ENCODE measurements at regions not wholly inside any gene's neighbourhood (a gene's known extent, or its start where the extent isn't known, plus 50 kb on each side); places are given as distances from the start of the nearest gene placed in this dataset.
"Not testable (repeated sequence)": the region's sequence is repeated elsewhere in the genome, so short reads cannot be mapped to it uniquely, and the experiment has no call there.

DNA sequence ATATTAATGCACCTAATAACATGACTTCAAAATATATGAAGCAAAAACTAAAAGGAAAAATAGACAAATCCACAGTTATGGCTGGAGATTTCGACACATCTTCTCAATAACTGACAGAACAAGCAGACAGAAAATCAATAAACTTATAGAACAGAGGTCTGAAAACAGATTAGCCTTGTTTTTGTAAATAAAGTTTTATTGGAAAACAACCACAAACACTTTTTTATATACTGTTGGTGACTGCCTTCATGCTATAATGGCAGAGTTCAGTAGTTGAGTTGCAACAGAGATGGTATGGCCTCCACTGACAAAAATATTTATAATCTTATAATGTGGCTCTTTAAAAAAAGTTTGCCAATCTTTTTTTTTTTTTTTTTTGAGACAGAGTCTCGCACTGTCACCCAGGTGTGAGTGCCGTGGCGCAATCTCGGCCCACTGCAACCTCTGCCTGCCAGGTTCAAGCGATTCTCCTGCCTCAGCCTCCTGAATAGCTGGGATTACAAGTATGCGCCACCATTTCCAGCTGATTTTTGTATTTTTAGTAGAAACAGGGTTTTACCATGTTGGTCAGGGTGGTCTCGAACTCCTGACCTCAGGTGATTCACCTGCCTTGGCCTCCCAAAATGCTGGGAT, 52.2 kb upstream of the GATA2 start:
- no peaks in the 10 kb centered on the region for H3K36me3 ChIP-seq
- H3K4me3 ChIP-seq, result no peak overlapping the region
- no peak overlapping the region for H3K27ac ChIP-seq
- peaks cover 0 to 9% of the 10 kb centered on the region in 2 donors for H3K9me3 ChIP-seq
- TF ChIP-seq, protein P1, sequence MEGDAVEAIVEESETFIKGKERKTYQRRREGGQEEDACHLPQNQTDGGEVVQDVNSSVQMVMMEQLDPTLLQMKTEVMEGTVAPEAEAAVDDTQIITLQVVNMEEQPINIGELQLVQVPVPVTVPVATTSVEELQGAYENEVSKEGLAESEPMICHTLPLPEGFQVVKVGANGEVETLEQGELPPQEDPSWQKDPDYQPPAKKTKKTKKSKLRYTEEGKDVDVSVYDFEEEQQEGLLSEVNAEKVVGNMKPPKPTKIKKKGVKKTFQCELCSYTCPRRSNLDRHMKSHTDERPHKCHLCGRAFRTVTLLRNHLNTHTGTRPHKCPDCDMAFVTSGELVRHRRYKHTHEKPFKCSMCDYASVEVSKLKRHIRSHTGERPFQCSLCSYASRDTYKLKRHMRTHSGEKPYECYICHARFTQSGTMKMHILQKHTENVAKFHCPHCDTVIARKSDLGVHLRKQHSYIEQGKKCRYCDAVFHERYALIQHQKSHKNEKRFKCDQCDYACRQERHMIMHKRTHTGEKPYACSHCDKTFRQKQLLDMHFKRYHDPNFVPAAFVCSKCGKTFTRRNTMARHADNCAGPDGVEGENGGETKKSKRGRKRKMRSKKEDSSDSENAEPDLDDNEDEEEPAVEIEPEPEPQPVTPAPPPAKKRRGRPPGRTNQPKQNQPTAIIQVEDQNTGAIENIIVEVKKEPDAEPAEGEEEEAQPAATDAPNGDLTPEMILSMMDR (IDR thresholded peaks at IDR 0.05), result no peak
- no peaks in the 10 kb centered on the region for H3K27me3 ChIP-seq
- peaks cover 0 to 26% of the 10 kb centered on the region in 2 donors for H3K4me1 ChIP-seq
- no peak for DNase-seq (ENCODE audit: low spot score)

DNA sequence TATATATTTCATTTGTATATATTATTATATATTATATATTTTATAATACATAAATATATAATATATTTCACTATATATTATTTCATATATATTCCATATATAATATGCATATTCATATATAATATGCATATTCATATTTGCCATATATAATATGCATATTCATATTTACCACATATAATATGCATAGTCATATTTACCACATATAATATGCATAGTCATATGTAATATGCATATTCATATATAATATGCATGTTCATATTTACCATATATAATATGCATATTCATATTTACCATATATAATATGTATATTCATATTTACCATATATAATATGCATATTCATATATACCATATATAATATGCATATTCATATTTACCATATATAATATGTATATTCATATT, 51.2 kb upstream of the GATA2 start:
- no peaks in the 10 kb centered on the region for H3K36me3 ChIP-seq
- H3K27ac ChIP-seq, result no peak overlapping the region
- peaks cover 0 to 19% of the 10 kb centered on the region in 2 donors for H3K4me1 ChIP-seq
- no peak for DNase-seq (ENCODE audit: low spot score)
- TF ChIP-seq, protein P1 (IDR thresholded peaks at IDR 0.05), result no peak
- no peak overlapping the region for H3K4me3 ChIP-seq
- H3K27me3 ChIP-seq, result no peaks in the 10 kb centered on the region
- peaks cover 0 to 9% of the 10 kb centered on the region in 2 donors for H3K9me3 ChIP-seq

DNA sequence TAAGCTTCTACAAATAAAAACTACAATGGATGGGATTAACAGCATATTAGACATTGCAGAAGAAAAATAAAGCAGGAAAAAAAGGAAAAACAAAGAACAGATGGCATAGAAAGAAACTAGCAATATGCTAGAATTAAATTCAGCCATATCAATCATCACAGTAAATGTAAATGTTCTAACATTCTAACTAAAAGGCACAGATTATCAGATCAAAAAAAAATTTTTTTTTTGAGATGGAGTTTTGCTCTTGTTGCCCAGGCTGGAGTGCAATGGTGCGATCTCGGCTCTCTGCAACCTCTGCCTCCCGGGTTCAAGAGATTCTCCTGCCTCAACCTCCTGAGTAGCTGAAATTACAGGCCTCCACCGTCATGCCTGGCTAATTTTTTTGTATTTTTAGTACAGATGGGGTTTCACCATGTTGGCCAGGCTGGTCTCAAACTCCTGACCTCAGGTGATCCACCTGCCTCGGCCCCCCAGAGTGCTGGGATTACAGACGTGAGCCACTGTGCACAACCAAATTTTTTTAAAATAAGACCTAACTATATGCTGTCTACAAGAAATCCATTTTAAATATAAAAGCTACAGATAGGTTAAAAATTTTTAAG, 50.7 kb upstream of the GATA2 start:
- H3K27ac ChIP-seq; H3K27me3 ChIP-seq; H3K9me3 ChIP-seq; H3K4me3 ChIP-seq; H3K36me3 ChIP-seq; DNase-seq (ENCODE audit: low spot score): not testable (repeated sequence)
- H3K4me1 ChIP-seq, result peaks cover 0 to 14% of the 10 kb centered on the region in 2 donors

Data from right atrium auricular region (tissue), 2 donors.